Liver (tissue), 8 donors: ENCODE measurements at regions not wholly inside any gene's neighbourhood (a gene's known extent, or its start where the extent isn't known, plus 50 kb on each side); places are given as distances from the start of the nearest gene placed in this dataset.

Experiments
- DNase-seq: peaks from one replicate; pipeline ENCODE4 v3.0.0-alpha.2; 2017; ENCODE audit warnings: low spot score
- H3K27ac ChIP-seq, 2 donors: one replicate each; pipeline ENCODE4 v1.7.0; 2013; ENCODE audit warnings: inconsistent platforms in 2 of 2, low read length in 2 of 2, control low read depth in 1 of 2, low read depth in 1 of 2, mild to moderate bottlenecking in 1 of 2
- H3K27me3 ChIP-seq, 4 donors: one replicate each; pipeline versions ENCODE4 v1.6.1 to v1.7.0; 2013; ENCODE audit warnings: low read length in 3 of 4, inconsistent platforms in 1 of 4, mild to moderate bottlenecking in 1 of 4, moderate library complexity in 1 of 4; ENCODE audit not compliant: control insufficient read depth in 4 of 4, insufficient read depth in 4 of 4
- H3K36me3 ChIP-seq, 4 donors: one replicate each; pipeline versions ENCODE4 v1.6.1 to v1.7.0; 2013; ENCODE audit warnings: low read length in 3 of 4, mild to moderate bottlenecking in 3 of 4, low read depth in 1 of 4, moderate library complexity in 1 of 4; ENCODE audit not compliant: control insufficient read depth in 4 of 4, insufficient read depth in 3 of 4
- H3K4me1 ChIP-seq, 4 donors: one replicate each; pipeline versions ENCODE4 v1.6.1 to v1.7.0; 2013; ENCODE audit warnings: low read length in 3 of 4, mild to moderate bottlenecking in 3 of 4, moderate library complexity in 1 of 4; ENCODE audit not compliant: control insufficient read depth in 4 of 4, insufficient read depth in 4 of 4
- H3K4me3 ChIP-seq, 3 donors: one replicate each; pipeline versions ENCODE4 v1.6.1 to v1.7.0; 2013; ENCODE audit warnings: low read length in 3 of 3, control low read depth in 1 of 3, low read depth in 1 of 3, mild to moderate bottlenecking in 1 of 3
- H3K9ac ChIP-seq, 2 donors: one replicate each; pipeline ENCODE4 v1.7.0; 2013; ENCODE audit warnings: low read length in 2 of 2, mild to moderate bottlenecking in 2 of 2, moderate library complexity in 2 of 2, control low read depth in 1 of 2, low read depth in 1 of 2
- H3K9me3 ChIP-seq, 4 donors: one replicate each; pipeline versions ENCODE4 v1.6.1 to v1.7.0; 2013; ENCODE audit warnings: low read length in 3 of 4; ENCODE audit not compliant: control insufficient read depth in 4 of 4
- ATF3 ChIP-seq: IDR thresholded peaks from 2 replicates; pipeline ENCODE4 v1.6.1; 2016; ENCODE audit warnings: antibody characterized with exemption
- CTCF ChIP-seq: fragments of 150-350 bp; IDR thresholded peaks from 2 replicates; pipeline ENCODE4 v1.5.1; 2017; ENCODE audit warnings: improper control_type of control experiment, low read depth, low read length; ENCODE audit not compliant: missing input control
- EGR1 ChIP-seq, 2 donors: IDR thresholded peaks; 2 replicates each; pipeline ENCODE4 v1.6.1; 2016 to 2018; ENCODE audit warnings: antibody characterized with exemption in 2 of 2, low read depth in 2 of 2
- FOXA1 ChIP-seq: IDR thresholded peaks from 2 replicates; pipeline ENCODE4 v1.6.1; 2016; ENCODE audit warnings: antibody characterized with exemption
- HNF4A ChIP-seq, 2 donors: conservative IDR thresholded peaks; 2 replicates each; pipeline ENCODE4 v1.6.1; 2016; ENCODE audit warnings: antibody characterized with exemption in 2 of 2, mild to moderate bottlenecking in 2 of 2
- HNF4G ChIP-seq: IDR thresholded peaks from 2 replicates; pipeline ENCODE4 v1.6.1; 2016; ENCODE audit warnings: antibody characterized with exemption
- JUND ChIP-seq, 2 donors: IDR thresholded peaks; 2 replicates each; pipeline ENCODE4 v1.6.1; 2016; ENCODE audit warnings: antibody characterized with exemption in 2 of 2
- MAX ChIP-seq: IDR thresholded peaks from 2 replicates; pipeline ENCODE4 v1.6.1; 2016; ENCODE audit warnings: antibody characterized with exemption
- NR2F2 ChIP-seq: IDR thresholded peaks from 2 replicates; pipeline ENCODE4 v1.6.1; 2016; ENCODE audit warnings: antibody characterized with exemption
- RAD21 ChIP-seq, 2 donors: IDR thresholded peaks; 2 replicates each; pipeline ENCODE4 v1.6.1; 2016; ENCODE audit warnings: antibody characterized with exemption in 2 of 2, mild to moderate bottlenecking in 2 of 2
- REST ChIP-seq: IDR thresholded peaks from 2 replicates; pipeline ENCODE4 v1.6.1; 2016; ENCODE audit warnings: antibody characterized with exemption, mild to moderate bottlenecking
- RXRA ChIP-seq, 2 donors: IDR thresholded peaks; 2 replicates each; pipeline ENCODE4 v1.6.1; 2017 to 2018; ENCODE audit warnings: antibody characterized with exemption in 2 of 2, mild to moderate bottlenecking in 1 of 2
- SP1 ChIP-seq: IDR thresholded peaks from 2 replicates; pipeline ENCODE4 v1.6.1; 2018; ENCODE audit warnings: antibody characterized with exemption, mild to moderate bottlenecking
- TAF1 ChIP-seq: conservative IDR thresholded peaks from 2 replicates; pipeline ENCODE4 v1.6.1; 2016; ENCODE audit warnings: antibody characterized with exemption, mild to moderate bottlenecking
- YY1 ChIP-seq: IDR thresholded peaks from 2 replicates; pipeline ENCODE4 v1.6.1; 2016; ENCODE audit warnings: antibody characterized with exemption, mild to moderate bottlenecking
- ZBTB33 ChIP-seq: IDR thresholded peaks from 2 replicates; pipeline ENCODE4 v1.6.1; 2016; ENCODE audit warnings: antibody characterized with exemption
- WGBS: extraction: QIAGEN DNeasy Blood & Tissue Kit; methylation state at CpG from one replicate; pipeline ENCODE4 v1.1.7; 2013; 5-methylcytosine and 5-hydroxymethylcytosine counted together
- donor health status: healthy.
- donor health status: healthy.
- donor health status: healthy.
- donor health status: healthy.
- donor health status: healthy.

- Histone ChIP-seq H3K9me3 (no peaks in the 10 kb centered on the region), H3K4me3 (no peak overlapping the region), H3K27me3 (no peaks in the 10 kb centered on the region), H3K9ac (no peak overlapping the region), H3K4me1 (no peaks in the 10 kb centered on the region), H3K36me3 (no peaks in the 10 kb centered on the region), H3K27ac (no peak overlapping the region)
- 84% methylated on average over 11 of the region's 11 CpGs for WGBS
- DNase-seq: no peak
- TF ChIP-seq TAF1: no peak
- TF ChIP-seq CTCF: no peak
- TF ChIP-seq SP1: no peak
- no peak for TF ChIP-seq YY1
- TF ChIP-seq NR2F2: no peak
- TF ChIP-seq HNF4G: no peak
- TF ChIP-seq ZBTB33: no peak
- no peak for TF ChIP-seq JUND (IDR thresholded peaks at IDR 0.05)
- TF ChIP-seq HNF4A (conservative IDR thresholded peaks at IDR 0.05): no peak
- TF ChIP-seq MAX: no peak
- TF ChIP-seq RXRA (IDR thresholded peaks at IDR 0.05): no peak
Observed at GRCh38 chr11:129720994-129721393, 94.7 kb upstream of the TMEM45B start.

GRCh38 chr11:129721685-129722084 is 94.0 kb upstream of the TMEM45B start:
- no peaks in the 10 kb centered on the region for H3K36me3 ChIP-seq
- TF ChIP-seq RAD21 (IDR thresholded peaks at IDR 0.05) (no peak), SP1 (no peak), FOXA1 (no peak), MAX (no peak), HNF4A (conservative IDR thresholded peaks at IDR 0.05) (no peak)
- H3K27me3 ChIP-seq: no peaks in the 10 kb centered on the region
- H3K4me3 ChIP-seq: no peak overlapping the region
- no peaks in the 10 kb centered on the region for H3K4me1 ChIP-seq
- H3K9me3 ChIP-seq: no peaks in the 10 kb centered on the region
- no peak for DNase-seq
- H3K27ac ChIP-seq: no peak overlapping the region
- 75% methylated on average over 13 of the region's 13 CpGs for WGBS
- H3K9ac ChIP-seq: no peak overlapping the region

- Histone ChIP-seq H3K4me1 (no peaks in the 10 kb centered on the region), H3K9me3 (no peaks in the 10 kb centered on the region), H3K9ac (no peak overlapping the region), H3K27ac (no peak overlapping the region), H3K27me3 (no peaks in the 10 kb centered on the region), H3K36me3 (no peaks in the 10 kb centered on the region), H3K4me3 (no peak overlapping the region)
- DNase-seq: no peak
- TF ChIP-seq CTCF (no peak), EGR1 (IDR thresholded peaks at IDR 0.05; ENCODE audit: low read depth in 2 of 2) (no peak), YY1 (no peak), ATF3 (no peak), NR2F2 (no peak), REST (no peak)
- WGBS: 75% methylated on average over 6 of the region's 6 CpGs
Observed at GRCh38 chr11:129722529-129722928, 93.1 kb upstream of the TMEM45B start.
